Endodermal cell (in vitro differentiated cells): ENCODE measurements at regions not wholly inside any gene's neighbourhood (a gene's known extent, or its start where the extent isn't known, plus 50 kb on each side); places are given as distances from the start of the nearest gene placed in this dataset.
A peak's percentile ranks its signal among the peaks of the same experiment; 100 is the strongest.
"Not testable (repeated sequence)": the region's sequence is repeated elsewhere in the genome, so short reads cannot be mapped to it uniquely, and the experiment has no call there.

Source experiments
- DNase-seq: peaks from one replicate; pipeline ENCODE4 v3.0.0-alpha.2; 2017
- H3K27ac ChIP-seq: 2 replicates; pipeline ENCODE4 v1.5.1; 2013; ENCODE audit warnings: mild to moderate bottlenecking, low read depth, low read length, moderate library complexity
- H3K27me3 ChIP-seq: 2 replicates; pipeline ENCODE4 v1.6.1; 2013; ENCODE audit warnings: mild to moderate bottlenecking, low read length, moderate library complexity; ENCODE audit not compliant: insufficient read depth, control insufficient read depth, poor library complexity, severe bottlenecking
- H3K36me3 ChIP-seq: 2 replicates; pipeline ENCODE4 v1.7.0; 2013; ENCODE audit warnings: mild to moderate bottlenecking, low read length, moderate library complexity; ENCODE audit not compliant: control insufficient read depth, insufficient read depth
- H3K4me1 ChIP-seq: one replicate; pipeline ENCODE4 v1.7.0; 2013; ENCODE audit warnings: low read length; ENCODE audit not compliant: control insufficient read depth, insufficient read depth
- H3K4me3 ChIP-seq: 2 replicates; pipeline ENCODE4 v1.5.1; 2013; ENCODE audit warnings: mild to moderate bottlenecking, low read length, moderate library complexity
- H3K9ac ChIP-seq: 2 replicates; pipeline ENCODE4 v1.6.1; 2013; ENCODE audit warnings: mild to moderate bottlenecking, low read length, moderate library complexity; ENCODE audit not compliant: poor library complexity, severe bottlenecking; ENCODE audit errors: extremely low read depth
- H3K9me3 ChIP-seq: 2 replicates; pipeline ENCODE4 v1.6.1; 2013; ENCODE audit warnings: mild to moderate bottlenecking, low read length, moderate library complexity; ENCODE audit not compliant: control insufficient read depth
- H3K27ac Mint-ChIP-seq: 2 replicates; pipeline ENCODE4 v1.8.0; 2020; ENCODE audit warnings: mixed read lengths
- H3K27me3 Mint-ChIP-seq: 2 replicates; pipeline ENCODE4 v1.8.0; 2021; ENCODE audit warnings: mild to moderate bottlenecking, mixed read lengths; ENCODE audit not compliant: insufficient read depth
- H3K36me3 Mint-ChIP-seq: 2 replicates; pipeline ENCODE4 v1.8.0; 2020; ENCODE audit warnings: low read depth, mixed read lengths
- H3K4me1 Mint-ChIP-seq: 2 replicates; pipeline ENCODE4 v1.8.0; 2020; ENCODE audit warnings: mixed read lengths
- H3K4me3 Mint-ChIP-seq: 2 replicates; pipeline ENCODE4 v1.8.0; 2020; ENCODE audit warnings: mild to moderate bottlenecking, moderate library complexity, mixed read lengths
- H3K9me3 Mint-ChIP-seq: 2 replicates; pipeline ENCODE4 v1.8.0; 2020; ENCODE audit warnings: mild to moderate bottlenecking, mixed read lengths
- WGBS, 2 experiments: methylation state at CpG; one replicate each; pipeline versions ENCODE4 v1.1.5 to v1.1.7; 2013; ENCODE audit warnings: missing lambda C conversion rate in 2 of 2, mixed read lengths in 1 of 2; ENCODE audit not compliant: insufficient coverage in 1 of 2, insufficient read length in 1 of 2; 5-methylcytosine and 5-hydroxymethylcytosine counted together
- TF ChIP-seq, protein P1 (sequence below): fragments of 200-600 bp; sonication (generic); conservative IDR thresholded peaks from 2 replicates; pipeline ENCODE4 v1.5.0; 2021; ENCODE audit warnings: antibody characterized with exemption, mild to moderate bottlenecking

DNA sequence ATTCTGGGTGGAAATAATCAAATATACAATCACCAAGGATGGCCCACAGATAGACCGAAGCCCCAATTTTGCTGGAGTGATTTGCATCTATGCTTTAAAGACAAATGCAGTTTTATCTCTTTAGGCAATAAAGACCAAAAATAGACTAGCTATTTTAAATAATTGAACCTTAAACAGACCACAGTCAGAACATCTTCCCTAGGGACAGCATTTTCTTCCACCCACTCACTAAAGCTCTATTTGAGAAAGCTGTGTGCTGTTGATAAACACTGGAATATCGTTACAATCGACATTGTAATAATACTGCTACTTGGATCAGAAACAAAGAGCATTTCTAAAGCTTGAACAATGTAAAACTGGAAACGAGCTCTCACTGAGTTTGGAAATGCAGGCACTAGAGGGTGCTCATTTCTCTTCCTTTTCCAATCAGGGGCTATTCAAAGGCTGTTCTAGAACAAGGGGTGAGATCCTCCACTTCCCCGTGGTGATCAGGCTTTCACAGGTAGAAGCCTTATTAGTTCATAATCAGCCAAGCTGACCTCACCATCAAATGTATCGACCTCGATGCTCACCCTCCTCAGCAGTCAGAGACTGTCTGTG lies 209.3 kb upstream of the PRSS58 start:
- TF ChIP-seq, protein P1, sequence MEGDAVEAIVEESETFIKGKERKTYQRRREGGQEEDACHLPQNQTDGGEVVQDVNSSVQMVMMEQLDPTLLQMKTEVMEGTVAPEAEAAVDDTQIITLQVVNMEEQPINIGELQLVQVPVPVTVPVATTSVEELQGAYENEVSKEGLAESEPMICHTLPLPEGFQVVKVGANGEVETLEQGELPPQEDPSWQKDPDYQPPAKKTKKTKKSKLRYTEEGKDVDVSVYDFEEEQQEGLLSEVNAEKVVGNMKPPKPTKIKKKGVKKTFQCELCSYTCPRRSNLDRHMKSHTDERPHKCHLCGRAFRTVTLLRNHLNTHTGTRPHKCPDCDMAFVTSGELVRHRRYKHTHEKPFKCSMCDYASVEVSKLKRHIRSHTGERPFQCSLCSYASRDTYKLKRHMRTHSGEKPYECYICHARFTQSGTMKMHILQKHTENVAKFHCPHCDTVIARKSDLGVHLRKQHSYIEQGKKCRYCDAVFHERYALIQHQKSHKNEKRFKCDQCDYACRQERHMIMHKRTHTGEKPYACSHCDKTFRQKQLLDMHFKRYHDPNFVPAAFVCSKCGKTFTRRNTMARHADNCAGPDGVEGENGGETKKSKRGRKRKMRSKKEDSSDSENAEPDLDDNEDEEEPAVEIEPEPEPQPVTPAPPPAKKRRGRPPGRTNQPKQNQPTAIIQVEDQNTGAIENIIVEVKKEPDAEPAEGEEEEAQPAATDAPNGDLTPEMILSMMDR = peak; percentile 43
- not testable (repeated sequence) for H3K9me3 Mint-ChIP-seq, H3K4me1 ChIP-seq, H3K4me3 Mint-ChIP-seq, H3K27ac ChIP-seq, H3K9ac ChIP-seq, DNase-seq, H3K36me3 Mint-ChIP-seq, H3K9me3 ChIP-seq, H3K4me3 ChIP-seq, H3K27me3 ChIP-seq, H3K36me3 ChIP-seq, H3K27ac Mint-ChIP-seq, H3K4me1 Mint-ChIP-seq, H3K27me3 Mint-ChIP-seq
- WGBS, 2 experiments = 84 to 100% methylated on average over 1 to 5 of the region's 7 CpGs

DNA sequence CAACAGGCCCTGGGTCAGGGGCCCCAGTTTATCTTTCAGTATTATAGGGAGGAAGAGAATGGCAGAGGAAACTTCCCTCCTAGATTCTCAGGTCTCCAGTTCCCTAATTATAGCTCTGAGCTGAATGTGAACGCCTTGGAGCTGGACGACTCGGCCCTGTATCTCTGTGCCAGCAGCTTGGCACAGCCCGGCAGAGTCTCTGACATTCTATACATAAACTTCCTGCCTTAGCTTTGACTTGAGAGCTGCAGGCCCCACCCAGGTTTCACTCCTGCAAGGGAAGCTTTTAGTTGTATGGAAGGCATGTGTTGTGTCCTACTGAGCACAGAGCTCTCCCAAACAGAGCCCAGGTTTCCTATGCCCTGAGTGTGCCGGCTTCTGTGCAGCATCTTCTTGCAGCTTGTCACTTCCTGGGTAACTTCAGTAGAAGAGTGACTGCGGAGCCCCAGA lies 205.6 kb upstream of the PRSS58 start:
- TF ChIP-seq, protein P1 = no peak
- H3K27me3 Mint-ChIP-seq = no peaks in the 10 kb centered on the region
- DNase-seq = no peak
- Histone ChIP-seq H3K4me3 (no peak overlapping the region), H3K36me3 (no peaks in the 10 kb centered on the region), H3K9ac (no peak overlapping the region), H3K27me3 (no peaks in the 10 kb centered on the region), H3K4me1 (no peaks in the 10 kb centered on the region), H3K27ac (no peak overlapping the region), H3K9me3 (no peaks in the 10 kb centered on the region)
- no peak overlapping the region for H3K27ac Mint-ChIP-seq
- peaks cover 1% of the 10 kb centered on the region for H3K4me1 Mint-ChIP-seq
- H3K9me3 Mint-ChIP-seq = no peaks in the 10 kb centered on the region
- WGBS, 2 experiments = 68 to 84% methylated on average over 3 to 6 of the region's 6 CpGs
- H3K4me3 Mint-ChIP-seq = no peak overlapping the region
- H3K36me3 Mint-ChIP-seq = no peaks in the 10 kb centered on the region

DNA sequence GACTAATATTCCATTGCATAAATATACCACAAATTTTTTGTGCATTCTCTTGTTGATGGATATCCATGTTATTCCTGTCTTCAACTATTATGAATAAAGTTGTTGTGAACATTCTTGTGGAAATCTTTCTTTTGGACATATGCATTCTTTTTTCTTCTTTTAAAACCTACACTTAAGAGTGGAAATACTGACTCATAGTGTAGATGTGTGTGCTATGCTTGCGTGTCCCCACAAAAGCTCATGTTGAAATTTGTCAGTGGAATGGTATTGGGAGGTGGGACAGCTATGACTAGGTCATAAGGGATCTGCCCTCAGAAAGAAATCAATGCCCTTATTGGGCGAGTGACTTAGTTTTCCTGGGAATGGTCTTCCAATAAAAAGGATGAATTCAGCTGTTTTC lies 203.6 kb upstream of the PRSS58 start:
- no peak overlapping the region for H3K9ac ChIP-seq
- TF ChIP-seq, protein P1 = no peak
- Mint-ChIP-seq H3K27me3 (peaks cover 3% of the 10 kb centered on the region), H3K36me3 (no peaks in the 10 kb centered on the region), H3K27ac (no peak overlapping the region), H3K9me3 (no peaks in the 10 kb centered on the region), H3K4me3 (no peak overlapping the region), H3K4me1 (peaks cover 1% of the 10 kb centered on the region)
- H3K27me3 ChIP-seq = no peaks in the 10 kb centered on the region
- H3K4me3 ChIP-seq = no peak overlapping the region
- no peak overlapping the region for H3K27ac ChIP-seq
- no peaks in the 10 kb centered on the region for H3K9me3 ChIP-seq
- H3K36me3 ChIP-seq = no peaks in the 10 kb centered on the region
- DNase-seq = no peak
- WGBS, 2 experiments = 82 to 88% methylated on average over 2 of the region's 2 CpGs
- no peaks in the 10 kb centered on the region for H3K4me1 ChIP-seq
